ENCODE measurements at regions not wholly inside any gene's neighbourhood (a gene's known extent, or its start where the extent isn't known, plus 50 kb on each side); places are given as distances from the start of the nearest gene placed in this dataset.

- no peak for DNase-seq
Observed at GRCh38 chr5:72612810-72613209, 105.6 kb upstream of the ZNF366 start.

- DNase-seq, result peak; percentile 90
Observed at GRCh38 chr5:72611118-72611730, 104.0 kb upstream of the ZNF366 start.

- no peak for DNase-seq
Observed at GRCh38 chr5:72608926-72609325, 101.7 kb upstream of the ZNF366 start.

DNA sequence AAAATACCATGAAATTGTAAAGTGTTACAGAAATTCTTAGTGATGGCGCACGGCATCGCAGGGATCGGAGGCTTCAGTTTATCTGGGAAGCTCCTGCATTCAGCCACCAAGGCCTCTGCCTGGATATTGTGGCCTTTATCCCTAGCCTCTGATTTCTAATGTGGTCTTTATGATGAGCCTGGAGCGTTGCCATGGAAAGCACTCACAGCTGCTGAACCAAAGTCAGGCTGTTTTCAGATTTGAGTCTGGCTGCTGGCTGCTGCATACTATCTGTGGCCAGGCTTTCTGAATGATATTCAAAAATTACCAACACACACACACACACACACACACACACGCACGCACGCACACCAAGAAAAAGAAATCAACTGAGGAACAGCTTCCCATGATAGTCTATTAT, 101.1 kb upstream of the ZNF366 start:
- DNase-seq, result no peak

- DNase-seq, result no peak
Observed at GRCh38 chr5:72607381-72607780, 100.2 kb upstream of the ZNF366 start.

DNA sequence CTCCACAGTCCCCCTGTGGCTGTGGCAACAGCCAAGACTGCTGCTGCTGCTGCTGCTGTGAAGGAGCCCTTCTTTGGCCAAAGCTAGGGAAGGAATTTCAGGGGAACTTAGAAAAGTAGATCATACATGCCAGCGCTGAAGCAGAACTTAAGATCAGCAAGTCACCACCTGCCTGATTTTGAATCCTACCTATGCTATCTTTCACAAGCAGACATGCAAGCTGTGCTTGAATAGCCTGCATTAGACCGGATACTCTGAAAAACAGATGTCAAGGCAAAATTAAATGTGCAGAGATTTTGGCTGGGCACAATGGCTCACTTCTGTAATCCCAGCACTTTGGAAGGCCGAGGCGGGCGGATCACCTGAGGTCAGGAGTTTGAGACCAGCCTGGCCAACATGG, 99.3 kb upstream of the ZNF366 start:
- DNase-seq, result no peak

DNA sequence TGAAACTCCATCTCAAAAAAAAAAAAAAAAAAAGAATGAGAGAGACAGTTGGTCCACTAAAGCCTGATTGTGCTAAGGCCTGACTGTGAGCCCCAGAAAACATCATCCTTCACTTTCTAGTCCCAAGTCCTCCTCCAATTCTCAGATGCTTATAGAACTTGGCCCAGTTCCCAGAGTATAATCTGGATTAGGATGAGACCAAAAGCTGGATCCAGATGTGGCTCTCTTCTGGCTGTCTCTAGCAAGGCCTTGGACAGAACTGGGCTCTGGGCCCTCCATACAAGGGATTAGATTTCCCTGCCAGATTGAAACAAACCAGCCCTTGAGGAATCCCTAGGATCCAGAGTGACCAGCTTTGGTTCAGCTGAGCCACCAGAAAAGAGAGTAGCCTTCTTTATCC, 98.4 kb upstream of the ZNF366 start:
- DNase-seq, result no peak

- no peak for DNase-seq
Observed at GRCh38 chr5:72604798-72605154, 97.6 kb upstream of the ZNF366 start.

DNA sequence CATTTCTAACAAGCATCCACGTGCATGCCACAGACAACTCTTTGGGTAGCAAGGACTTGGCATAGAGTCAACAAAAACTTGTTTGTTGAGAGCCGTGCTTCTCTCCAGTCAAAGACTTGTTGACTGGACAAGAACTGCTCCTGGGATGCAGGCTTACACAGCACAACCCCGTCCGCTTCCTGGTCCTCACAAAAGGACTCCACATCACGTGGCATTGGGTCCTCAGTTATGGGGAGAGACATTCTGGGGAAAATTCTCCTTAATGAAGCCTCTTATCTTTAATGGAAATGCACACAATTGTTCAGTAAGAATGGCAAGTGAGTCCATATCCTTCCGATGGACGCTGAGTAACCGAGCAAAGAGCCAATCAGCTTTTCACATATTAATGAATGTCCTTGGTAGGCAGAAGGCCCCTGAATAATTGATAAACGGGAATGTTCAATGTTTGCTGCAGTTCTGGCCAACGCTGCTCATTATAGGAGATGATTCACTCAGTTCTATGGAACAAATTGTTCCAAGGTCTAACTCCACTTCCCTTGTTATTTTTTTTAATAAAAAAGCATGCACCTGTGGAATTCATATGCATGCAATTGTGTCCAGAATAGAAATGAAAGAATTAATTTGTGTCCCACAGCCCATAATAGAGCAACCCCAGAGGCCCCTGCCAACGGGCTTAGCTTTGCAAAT, 97.0 kb upstream of the ZNF366 start:
- no peak for DNase-seq

DNA sequence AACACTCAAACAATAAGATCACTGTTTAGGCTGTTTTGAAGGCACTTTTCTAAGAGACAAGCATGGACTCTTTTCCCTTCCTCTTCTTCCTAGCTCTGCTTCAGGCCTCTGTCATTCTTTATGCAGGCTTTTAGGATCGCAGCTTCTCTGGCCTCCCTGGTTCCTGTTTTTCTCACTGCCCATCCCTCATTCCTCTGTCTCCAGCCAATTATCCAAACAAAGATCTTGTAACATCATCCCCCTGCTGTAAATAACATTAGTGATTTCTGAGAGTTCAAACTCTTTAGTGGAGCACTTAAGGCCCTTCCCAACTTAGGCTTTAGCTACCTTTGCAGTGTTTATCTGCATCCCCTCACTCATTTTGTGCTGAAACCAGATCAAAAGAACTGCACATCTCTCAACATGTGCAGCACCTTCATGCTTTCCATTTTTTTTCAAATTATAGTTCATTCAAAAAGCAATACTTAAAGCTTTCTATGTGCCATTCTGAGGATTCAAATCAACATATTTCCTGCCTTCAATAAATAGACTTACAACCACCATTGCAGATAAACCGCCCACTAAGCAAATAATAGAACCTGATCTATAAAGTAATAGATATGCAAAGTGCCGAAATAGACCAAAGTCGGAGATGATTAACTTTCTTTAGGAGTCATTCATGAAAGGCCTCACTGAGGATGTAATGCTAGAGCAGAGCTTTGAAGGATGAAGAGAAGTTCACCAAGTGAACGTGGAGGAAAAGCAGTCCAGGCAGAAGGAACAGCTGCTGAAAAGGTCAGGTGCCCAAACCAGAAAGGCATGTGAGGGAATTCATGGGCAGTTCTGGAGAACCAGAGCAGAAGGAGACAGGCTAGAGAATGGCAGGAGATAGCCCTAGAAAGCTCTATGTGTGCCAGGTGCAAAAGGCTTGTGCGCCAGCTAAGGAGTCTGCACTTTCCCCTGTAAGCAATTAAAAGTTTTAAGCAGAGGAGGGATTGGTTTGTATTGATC, 95.8 kb upstream of the ZNF366 start:
- DNase-seq, result no peak

DNA sequence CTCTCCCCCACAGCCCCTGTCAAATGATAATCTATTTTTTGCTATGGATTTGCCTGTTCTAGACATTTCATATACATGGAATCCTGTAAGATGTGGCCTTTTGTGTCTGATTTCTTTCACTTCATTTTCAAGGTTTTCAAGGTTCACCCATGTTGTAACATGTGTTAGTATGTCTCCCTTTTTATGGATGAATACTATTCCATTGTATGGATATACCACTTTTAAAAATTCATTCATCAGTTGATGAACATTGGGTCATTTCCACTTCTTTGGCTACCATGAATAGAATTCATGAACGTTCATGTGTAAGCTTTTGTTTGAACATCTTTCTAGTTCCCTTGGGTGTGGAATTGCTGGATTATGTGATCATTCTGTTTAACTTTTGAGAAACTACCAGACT, 94.7 kb upstream of the ZNF366 start:
- DNase-seq, result no peak

- DNase-seq, result no peak
Observed at GRCh38 chr5:72600391-72600981, 93.3 kb upstream of the ZNF366 start.

GRCh38 chr5:72599519-72600370, 92.5 kb upstream of the ZNF366 start:
- no peak for DNase-seq

DNA sequence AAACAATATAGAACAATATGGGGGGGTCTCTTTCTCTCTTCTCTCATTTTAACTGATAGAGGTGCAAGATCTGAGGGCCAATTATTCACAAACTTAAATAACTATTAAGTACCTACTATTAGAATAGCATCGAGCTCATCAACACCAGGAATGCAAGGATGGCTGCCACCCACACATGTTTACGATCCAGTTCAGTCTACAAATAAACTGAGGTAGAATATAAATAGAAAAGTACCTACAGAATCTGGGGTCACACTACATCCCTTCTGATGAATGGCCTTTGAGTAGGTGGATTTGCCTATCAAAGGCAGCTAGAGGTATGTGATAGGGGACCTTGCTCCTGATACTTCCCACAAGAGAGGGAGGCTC, 91.8 kb upstream of the ZNF366 start:
- DNase-seq, result no peak

GRCh38 chr5:72598401-72599064, 91.3 kb upstream of the ZNF366 start:
- no peak for DNase-seq

- peak; percentile 20 for DNase-seq
Observed at GRCh38 chr5:72597456-72597948, 90.3 kb upstream of the ZNF366 start.

- no peak for DNase-seq
Observed at GRCh38 chr5:72596956-72597355, 89.7 kb upstream of the ZNF366 start.

DNA sequence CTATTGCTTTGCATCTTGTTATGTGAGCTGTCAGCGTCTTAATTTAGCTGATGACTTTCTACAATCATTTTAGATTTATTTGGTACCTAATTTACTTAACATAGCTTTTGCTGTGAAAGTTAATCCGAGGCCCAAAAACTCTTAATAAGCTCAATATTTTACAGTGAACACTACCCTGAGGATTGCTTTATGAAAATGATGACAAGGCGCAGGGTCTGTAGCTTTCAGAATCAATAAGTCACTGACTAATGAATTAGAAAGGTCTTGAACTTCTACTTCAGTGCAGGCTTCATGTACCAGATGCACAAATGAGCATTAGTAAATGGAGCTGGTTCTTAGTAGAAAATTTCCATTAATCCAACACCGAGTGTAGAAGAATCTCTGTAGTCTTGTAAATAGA, 81.4 kb upstream of the ZNF366 start:
- DNase-seq, result no peak

GRCh38 chr5:72587661-72588308, 80.6 kb upstream of the ZNF366 start:
- DNase-seq, result peak; percentile 14

DNA sequence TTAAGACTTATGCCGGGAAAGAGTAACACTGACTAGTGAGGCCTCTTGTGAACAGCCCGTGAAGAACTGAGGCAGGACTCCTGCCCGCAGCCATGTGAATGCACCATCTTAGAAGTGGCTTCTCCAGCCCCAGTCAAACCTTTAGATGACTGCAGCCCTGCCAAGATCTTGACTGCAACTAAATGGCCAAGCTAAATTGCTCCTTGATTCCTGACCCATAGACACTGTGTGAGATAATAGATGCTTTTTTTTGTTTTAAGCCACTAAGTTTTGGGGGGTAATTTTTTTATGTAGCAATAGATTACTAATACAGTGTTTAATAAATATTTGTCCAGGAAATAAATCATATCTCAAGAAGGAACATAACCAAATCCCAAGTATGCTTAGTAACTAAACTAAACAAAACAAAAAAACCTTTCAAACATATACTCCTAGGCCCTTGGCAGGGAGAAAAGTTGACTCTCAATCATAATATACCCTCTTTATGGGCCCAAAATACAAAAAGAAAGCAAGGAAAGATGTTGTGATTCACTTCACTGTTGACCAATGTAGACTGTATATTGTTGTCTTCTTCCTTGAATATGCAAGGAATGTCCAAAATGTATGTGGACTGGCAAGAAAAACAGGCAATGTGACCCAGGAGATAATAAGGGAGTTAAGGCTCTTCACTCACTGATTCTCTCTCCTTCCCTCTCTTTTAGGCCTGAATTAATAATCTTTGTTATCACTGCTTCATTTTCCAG, 79.7 kb upstream of the ZNF366 start:
- no peak for DNase-seq
